COLO668 (cell line): ENCODE measurements at regions not wholly inside any gene's neighbourhood (a gene's known extent, or its start where the extent isn't known, plus 50 kb on each side); places are given as distances from the start of the nearest gene placed in this dataset.
A peak's percentile ranks its signal among the peaks of the same experiment; 100 is the strongest.
"Not testable (repeated sequence)": the region's sequence is repeated elsewhere in the genome, so short reads cannot be mapped to it uniquely, and the experiment has no call there.

Source experiments
- DNase-seq: peaks from one replicate; lab custom pipeline; 2025; ENCODE audit not compliant: unreplicated experiment; lab: John Stamatoyannopoulos, UW

GRCh38 chr9:65454666-65455065 is 169.7 kb upstream of the FOXD4L5 start:
- DNase-seq, result not testable (repeated sequence)

DNA sequence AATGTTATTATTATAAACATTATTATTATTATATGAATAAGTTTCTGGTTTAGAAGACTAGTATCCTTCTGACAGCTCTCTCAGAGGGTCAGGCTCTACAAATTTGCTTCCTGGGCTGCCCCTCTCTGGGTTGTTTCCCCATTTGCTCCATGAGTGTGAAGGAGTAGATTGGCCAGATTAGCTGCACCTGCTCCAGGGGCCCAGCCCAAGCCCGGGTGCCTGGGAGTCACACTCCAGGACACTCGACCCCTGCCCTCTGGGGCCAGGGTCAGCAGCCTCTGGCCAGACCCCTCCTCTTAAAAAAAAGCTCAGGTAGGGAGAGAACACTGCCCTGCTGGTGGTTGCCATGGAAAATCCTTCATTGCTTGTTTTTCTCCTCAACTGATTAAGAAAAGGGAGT is 169.0 kb upstream of the FOXD4L5 start:
- DNase-seq, result not testable (repeated sequence)

- DNase-seq, result not testable (repeated sequence)
Measured at GRCh38 chr9:65449886-65450610, 165.0 kb upstream of the FOXD4L5 start.

DNA sequence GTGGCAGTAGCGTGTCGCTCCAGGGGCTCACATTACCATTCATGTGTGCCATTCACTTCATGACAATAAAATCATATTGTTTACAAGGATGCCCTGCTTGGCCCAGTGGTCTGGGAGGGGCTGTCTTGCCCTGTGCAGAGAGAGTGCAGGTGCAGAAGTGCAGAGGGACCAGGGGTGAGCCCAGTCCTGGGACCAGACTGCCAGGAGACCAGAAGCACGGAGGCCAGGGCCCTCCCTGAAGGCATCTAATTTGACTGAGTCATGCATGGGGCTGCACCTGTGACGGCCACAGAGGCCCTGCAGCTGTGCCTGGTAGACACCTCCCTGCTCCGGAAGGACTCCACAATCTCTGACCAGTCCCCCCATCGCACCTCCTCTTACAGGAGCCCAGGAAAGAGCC is 164.4 kb upstream of the FOXD4L5 start:
- no peak for DNase-seq

- not testable (repeated sequence) for DNase-seq
Measured at GRCh38 chr9:65447146-65447545, 162.1 kb upstream of the FOXD4L5 start.

DNA sequence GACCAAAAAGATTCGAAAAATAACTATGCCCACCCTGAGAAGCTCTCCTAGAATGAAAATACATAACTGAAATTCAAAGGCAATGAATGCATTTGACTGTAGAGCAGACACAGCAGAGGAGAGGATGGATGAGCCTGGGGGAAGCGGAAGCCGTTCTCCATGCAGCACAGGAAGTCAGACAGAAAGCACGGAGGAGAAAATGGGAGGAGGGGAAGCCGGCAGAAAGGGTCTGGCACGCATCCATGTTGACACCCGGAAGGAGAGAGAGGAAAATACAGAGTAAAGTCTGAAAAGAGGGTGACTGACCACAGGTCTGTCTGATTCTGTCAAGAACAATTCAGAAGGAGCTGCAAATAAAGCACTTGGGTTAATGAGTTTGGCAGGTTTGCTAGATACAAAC is 161.0 kb upstream of the FOXD4L5 start:
- not testable (repeated sequence) for DNase-seq

GRCh38 chr9:65444943-65445342 is 159.9 kb upstream of the FOXD4L5 start:
- no peak for DNase-seq

- not testable (repeated sequence) for DNase-seq
Measured at GRCh38 chr9:65442116-65442515, 157.1 kb upstream of the FOXD4L5 start.

GRCh38 chr9:65441324-65441920 is 156.4 kb upstream of the FOXD4L5 start:
- not testable (repeated sequence) for DNase-seq

DNA sequence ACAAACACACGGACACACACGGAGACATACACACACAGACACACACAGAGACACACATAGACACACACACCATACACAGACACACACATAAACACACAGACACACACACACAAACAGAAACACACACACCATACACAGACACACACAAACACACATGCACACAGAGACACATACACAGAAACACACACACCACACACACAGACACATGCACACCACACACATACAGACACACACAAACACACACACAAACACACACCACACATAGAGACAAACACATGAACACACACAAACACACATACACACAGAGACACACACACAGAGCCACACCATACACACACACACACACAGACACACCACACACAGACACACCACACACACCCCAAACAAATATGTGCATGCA is 152.7 kb upstream of the FOXD4L5 start:
- DNase-seq, result no peak

- DNase-seq, result no peak
Measured at GRCh38 chr9:65435464-65435863, 150.5 kb upstream of the FOXD4L5 start.

GRCh38 chr9:65432722-65433323 is 147.8 kb upstream of the FOXD4L5 start:
- DNase-seq, result no peak

DNA sequence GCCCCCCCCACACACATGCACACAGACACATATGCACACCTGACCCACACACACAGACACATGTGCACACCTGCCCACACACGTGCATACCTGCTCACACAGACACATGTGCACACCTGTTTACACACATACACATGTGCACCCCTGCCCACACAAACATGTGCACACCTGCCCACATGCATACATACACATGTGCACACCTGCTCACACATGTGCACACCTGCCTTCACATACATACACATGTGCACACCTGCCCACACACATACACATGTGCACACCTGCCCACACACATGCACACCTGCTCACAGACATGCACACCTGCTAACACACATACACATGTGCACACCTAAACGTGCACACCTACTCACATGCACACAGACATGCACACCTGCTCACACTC is 147.0 kb upstream of the FOXD4L5 start:
- DNase-seq, result no peak

DNA sequence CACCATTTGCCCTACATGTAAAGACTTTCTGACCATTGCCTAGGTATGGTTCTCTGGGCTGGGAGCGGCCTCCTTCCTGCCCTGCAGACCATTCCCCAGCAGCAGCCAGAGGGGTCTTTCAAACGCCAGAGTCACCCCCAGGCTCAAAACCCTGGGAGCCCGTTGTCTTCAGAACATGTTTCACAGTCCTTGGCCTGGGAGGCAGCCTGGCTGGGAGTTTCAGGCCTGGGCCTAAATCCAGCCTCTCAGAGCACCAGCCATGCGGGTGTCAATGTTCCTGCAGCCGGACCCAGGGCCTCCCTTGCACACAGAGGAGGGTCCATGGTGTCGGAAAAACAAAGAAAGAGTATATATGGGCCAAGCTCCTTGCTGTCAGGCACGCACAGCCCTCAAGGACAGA is 145.2 kb upstream of the FOXD4L5 start:
- no peak for DNase-seq

- DNase-seq, result not testable (repeated sequence)
Measured at GRCh38 chr9:65427361-65427760, 142.4 kb upstream of the FOXD4L5 start.

DNA sequence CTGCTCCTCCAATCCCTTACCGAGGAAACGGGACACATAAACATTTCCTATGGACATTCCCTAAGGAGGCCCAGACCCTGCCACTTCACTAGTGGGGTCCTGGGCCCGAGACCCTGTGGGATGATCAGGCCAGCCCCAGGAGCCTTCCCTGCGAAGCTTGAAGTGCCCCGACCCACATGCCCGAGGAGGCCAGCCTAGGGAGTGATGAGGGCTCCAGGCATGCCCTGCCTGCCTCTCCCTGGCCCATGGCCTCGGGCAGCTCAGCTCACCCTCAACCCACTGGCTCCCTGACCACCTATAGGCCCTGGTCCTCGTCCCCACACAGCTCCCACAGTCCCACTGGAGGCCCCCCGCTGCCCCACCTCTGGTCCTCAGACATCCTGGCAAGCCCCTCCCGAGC is 141.8 kb upstream of the FOXD4L5 start:
- not testable (repeated sequence) for DNase-seq

DNA sequence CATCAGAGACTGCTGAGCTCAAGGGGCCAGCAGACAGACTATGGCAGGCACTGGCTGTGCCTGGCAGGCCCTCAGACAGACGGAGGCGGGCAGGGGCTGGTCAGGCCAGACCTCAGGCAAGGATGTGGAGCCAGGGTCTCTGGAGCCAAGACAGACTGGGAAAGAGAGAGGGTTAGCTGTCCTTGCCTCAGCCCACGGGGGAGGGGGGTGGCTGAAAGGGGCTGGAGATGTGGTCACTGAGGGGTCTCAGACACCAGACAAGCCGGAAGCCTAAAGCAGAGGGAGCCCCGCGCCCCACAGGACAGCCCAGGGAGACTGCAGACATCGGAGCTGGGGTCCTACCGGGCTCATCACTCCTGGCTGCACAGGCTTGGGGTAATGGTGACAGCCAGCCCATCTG is 141.2 kb upstream of the FOXD4L5 start:
- no peak for DNase-seq

GRCh38 chr9:65425183-65425582 is 140.2 kb upstream of the FOXD4L5 start:
- not testable (repeated sequence) for DNase-seq

- DNase-seq, result peak; percentile 18
Measured at GRCh38 chr9:65424437-65424984, 139.5 kb upstream of the FOXD4L5 start.

- not testable (repeated sequence) for DNase-seq
Measured at GRCh38 chr9:65423691-65424436, 138.9 kb upstream of the FOXD4L5 start.

- peak; percentile 1 for DNase-seq
Measured at GRCh38 chr9:65422966-65423690, 138.1 kb upstream of the FOXD4L5 start.
